ENCODE measurements at regions not wholly inside any gene's neighbourhood (a gene's known extent, or its start where the extent isn't known, plus 50 kb on each side); places are given as distances from the start of the nearest gene placed in this dataset.

DNA sequence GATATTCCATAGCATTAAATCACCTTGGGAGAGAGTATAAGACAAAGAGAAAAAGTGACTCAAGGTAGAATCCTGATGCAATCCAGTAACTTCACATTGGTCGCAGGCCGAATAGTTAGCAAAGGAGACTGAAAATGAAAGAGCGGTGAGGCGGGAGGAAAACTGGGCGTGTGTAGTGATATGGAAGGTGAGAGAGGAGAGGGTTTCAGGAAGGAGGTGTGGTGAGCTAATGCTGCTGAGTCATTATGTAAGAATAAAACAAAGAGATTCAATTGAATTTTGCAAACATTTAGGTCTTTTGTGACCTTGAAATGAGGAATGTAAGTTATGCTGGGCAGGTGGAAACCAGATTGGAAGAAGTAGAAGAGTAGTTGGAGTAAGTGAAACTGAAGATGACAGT, 235.3 kb downstream of the C3orf38 start:
- DNase-seq, result no peak
- H3K9me3 Mint-ChIP-seq, result no peaks in the 10 kb centered on the region
- ChIA-PET POLR2A (no interaction called here), CTCF (no interaction called here)
- no peak overlapping the region for H3K4me3 Mint-ChIP-seq
- H3K27ac Mint-ChIP-seq, result peak overlapping the region; percentile 20
- peaks cover 14% of the 10 kb centered on the region for H3K4me1 Mint-ChIP-seq
- no peaks in the 10 kb centered on the region for H3K27me3 Mint-ChIP-seq
- H3K36me3 Mint-ChIP-seq (ENCODE audit: low read depth), result no peaks in the 10 kb centered on the region

DNA sequence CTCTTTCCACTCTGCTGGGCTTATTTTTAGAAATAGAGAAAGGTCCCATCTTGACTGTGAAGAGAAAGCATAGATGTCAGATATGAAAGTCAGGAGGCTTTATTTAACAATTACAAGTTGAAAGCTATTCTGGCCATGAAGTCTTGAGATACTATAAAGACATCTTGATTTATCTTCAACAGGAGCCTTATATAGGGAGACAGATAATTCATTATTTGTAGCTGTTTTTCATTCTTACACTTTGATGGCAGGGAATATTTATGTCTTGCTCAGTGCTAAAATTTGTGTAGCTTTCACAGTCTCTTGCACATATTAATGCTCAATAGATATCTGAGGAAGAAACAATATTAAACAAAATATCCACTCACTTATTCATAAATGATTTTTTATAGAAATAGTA, 248.8 kb downstream of the C3orf38 start:
- no peaks in the 10 kb centered on the region for H3K9me3 Mint-ChIP-seq
- H3K36me3 Mint-ChIP-seq (ENCODE audit: low read depth), result no peaks in the 10 kb centered on the region
- no peak for DNase-seq
- POLR2A ChIA-PET, result no interaction called here
- CTCF ChIA-PET, result no interaction called here
- H3K27ac Mint-ChIP-seq, result no peak overlapping the region
- H3K4me3 Mint-ChIP-seq, result no peak overlapping the region
- no peaks in the 10 kb centered on the region for H3K27me3 Mint-ChIP-seq
- H3K4me1 Mint-ChIP-seq, result no peaks in the 10 kb centered on the region

DNA sequence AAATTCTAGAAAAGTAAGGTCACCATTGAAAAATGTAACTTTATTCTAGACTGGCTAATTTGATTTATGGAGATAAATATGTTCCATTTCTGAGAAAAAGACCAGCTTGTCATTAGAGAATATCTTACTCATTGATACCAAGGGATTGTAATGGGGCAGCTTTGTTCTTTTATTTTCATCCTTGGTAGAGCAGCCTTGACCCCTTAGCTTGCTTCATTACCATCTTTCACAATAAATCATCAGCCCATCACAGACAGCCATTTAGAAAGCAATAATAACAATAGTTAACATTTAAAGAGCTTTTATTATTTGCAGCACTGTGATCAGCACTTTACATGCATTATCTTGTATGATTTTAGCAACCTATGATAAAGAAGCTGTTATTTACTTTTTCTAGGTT, 253.6 kb downstream of the C3orf38 start:
- H3K4me3 Mint-ChIP-seq, result no peak overlapping the region
- no peaks in the 10 kb centered on the region for H3K27me3 Mint-ChIP-seq
- no peaks in the 10 kb centered on the region for H3K9me3 Mint-ChIP-seq
- H3K36me3 Mint-ChIP-seq (ENCODE audit: low read depth), result no peaks in the 10 kb centered on the region
- no peak for DNase-seq
- no peak overlapping the region for H3K27ac Mint-ChIP-seq
- ChIA-PET POLR2A (no interaction called here), CTCF (no interaction called here)
- H3K4me1 Mint-ChIP-seq, result peaks cover 2% of the 10 kb centered on the region

DNA sequence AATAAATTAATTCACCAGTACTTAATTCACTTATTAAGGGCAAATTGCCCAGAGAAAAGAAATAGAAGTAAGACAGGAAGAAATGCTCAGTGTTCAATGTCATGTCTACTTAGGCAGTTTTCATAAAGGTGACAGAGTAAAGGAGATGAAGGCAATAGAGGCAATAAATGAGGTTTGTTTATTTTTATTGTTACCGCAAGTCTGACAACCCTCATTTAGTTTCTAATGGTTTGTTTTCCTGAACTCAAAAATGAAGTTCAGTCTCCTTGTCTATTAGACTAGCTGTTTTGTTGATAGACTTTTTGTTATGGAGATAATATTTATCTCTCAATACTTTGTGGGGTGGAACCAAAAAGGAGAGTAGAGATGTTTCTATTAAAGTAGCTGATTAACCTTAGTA, 258.3 kb downstream of the C3orf38 start:
- CTCF ChIA-PET, result no interaction called here

DNA sequence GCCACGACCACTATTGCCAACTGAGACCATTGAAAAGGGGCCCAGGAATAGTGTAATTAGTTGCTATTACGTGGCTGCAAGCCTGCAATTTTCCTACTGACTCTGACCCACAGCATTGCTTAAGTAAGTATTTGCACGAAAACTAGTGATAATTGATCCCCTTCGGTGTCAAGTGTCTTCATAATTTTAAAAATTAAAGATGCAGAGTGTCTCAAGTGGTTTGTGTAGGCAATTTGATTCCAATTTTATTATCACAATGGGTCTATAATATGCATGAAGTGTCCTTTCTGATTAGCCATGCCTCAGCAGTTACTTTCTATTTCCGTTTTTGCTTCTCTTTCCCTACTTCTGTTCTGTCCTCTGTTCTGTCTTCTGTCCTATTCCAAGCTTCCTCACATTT, 259.2 kb downstream of the C3orf38 start:
- Mint-ChIP-seq H3K36me3 (ENCODE audit: low read depth) (no peaks in the 10 kb centered on the region), H3K27ac (no peak overlapping the region), H3K27me3 (no peaks in the 10 kb centered on the region), H3K4me1 (peaks cover 14% of the 10 kb centered on the region), H3K4me3 (no peak overlapping the region), H3K9me3 (peaks cover 2% of the 10 kb centered on the region)
- ChIA-PET CTCF (no interaction called here), POLR2A (no interaction called here)
- DNase-seq, result no peak

More for the DNA sequence above, 258.3 kb downstream of the C3orf38 start:
- Mint-ChIP-seq H3K4me1 (peaks cover 14% of the 10 kb centered on the region), H3K4me3 (no peak overlapping the region), H3K27ac (no peak overlapping the region), H3K9me3 (peaks cover 2% of the 10 kb centered on the region), H3K27me3 (no peaks in the 10 kb centered on the region), H3K36me3 (ENCODE audit: low read depth) (no peaks in the 10 kb centered on the region)
- no peak for DNase-seq
- POLR2A ChIA-PET, result no interaction called here

DNA sequence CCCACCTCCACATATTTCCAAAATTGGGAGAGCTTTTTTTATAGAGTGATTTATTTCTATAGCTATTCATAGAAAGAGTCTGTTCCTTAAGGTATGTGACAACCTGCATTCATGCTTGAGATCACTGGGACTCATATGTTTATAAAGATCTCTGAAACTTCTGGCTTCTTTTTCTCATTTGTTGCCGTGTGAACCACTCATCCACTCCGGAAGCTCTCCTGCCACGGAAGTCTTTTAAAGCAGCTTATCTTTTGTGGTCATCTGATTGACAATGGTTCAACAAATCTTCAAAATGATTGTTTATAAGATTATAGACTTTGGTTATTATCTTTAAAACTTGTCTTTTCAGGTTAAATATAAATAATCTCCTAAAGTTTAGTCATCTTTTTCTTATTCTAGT, 260.5 kb downstream of the C3orf38 start:
- POLR2A ChIA-PET, result no interaction called here
- peak; percentile 35 for DNase-seq
- Mint-ChIP-seq H3K4me3 (no peak overlapping the region), H3K27ac (peak overlapping the region; percentile 57), H3K27me3 (no peaks in the 10 kb centered on the region), H3K4me1 (peaks cover 14% of the 10 kb centered on the region), H3K36me3 (ENCODE audit: low read depth) (no peaks in the 10 kb centered on the region), H3K9me3 (peaks cover 2% of the 10 kb centered on the region)
- CTCF ChIA-PET, result no interaction called here

DNA sequence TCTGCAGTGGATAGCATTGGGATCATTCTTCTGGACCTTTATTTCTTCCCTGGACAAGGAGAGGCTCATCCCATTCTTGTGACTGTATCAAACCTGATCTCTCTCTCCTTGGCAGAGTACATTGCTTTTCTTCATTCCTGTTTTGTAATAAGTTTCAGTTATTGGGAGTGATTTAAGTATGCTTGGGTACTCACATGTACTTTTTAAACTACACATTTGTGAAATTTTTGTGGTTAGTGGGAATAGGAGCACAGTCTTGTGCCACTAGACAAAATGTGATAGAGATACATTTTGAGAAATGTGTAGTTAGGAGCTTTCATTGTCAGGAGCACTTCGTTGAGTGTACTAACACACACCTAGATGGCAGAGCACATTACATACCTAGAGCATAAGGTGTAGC, 262.6 kb downstream of the C3orf38 start:
- Mint-ChIP-seq H3K4me1 (peaks cover 12% of the 10 kb centered on the region), H3K36me3 (ENCODE audit: low read depth) (no peaks in the 10 kb centered on the region), H3K27me3 (no peaks in the 10 kb centered on the region), H3K9me3 (peaks cover 2% of the 10 kb centered on the region), H3K27ac (no peak overlapping the region), H3K4me3 (no peak overlapping the region)
- POLR2A ChIA-PET, result no interaction called here
- CTCF ChIA-PET, result no interaction called here
- no peak for DNase-seq

DNA sequence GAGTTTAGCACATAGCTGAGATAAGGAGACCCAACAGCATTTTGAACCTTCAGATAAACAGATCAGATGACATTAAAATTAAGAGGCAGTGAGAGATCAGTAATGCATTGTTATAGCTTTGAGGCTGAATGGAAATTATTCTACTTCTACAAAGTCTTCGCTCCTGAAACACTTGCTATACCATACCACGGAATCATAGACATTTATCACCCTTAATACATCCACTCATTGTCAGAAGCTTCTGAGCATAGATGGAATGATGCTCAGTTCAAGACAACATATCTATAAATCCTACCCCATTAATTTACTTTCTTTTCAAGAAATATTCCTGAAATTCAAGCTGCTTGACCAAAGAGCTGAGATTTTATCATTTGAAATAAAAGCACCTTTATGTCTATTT, 266.7 kb downstream of the C3orf38 start:
- DNase-seq, result no peak
- POLR2A ChIA-PET, result no interaction called here
- Mint-ChIP-seq H3K36me3 (ENCODE audit: low read depth) (no peaks in the 10 kb centered on the region), H3K9me3 (no peaks in the 10 kb centered on the region), H3K4me3 (no peak overlapping the region), H3K27ac (no peak overlapping the region), H3K27me3 (no peaks in the 10 kb centered on the region), H3K4me1 (no peaks in the 10 kb centered on the region)
- CTCF ChIA-PET, result no interaction called here

DNA sequence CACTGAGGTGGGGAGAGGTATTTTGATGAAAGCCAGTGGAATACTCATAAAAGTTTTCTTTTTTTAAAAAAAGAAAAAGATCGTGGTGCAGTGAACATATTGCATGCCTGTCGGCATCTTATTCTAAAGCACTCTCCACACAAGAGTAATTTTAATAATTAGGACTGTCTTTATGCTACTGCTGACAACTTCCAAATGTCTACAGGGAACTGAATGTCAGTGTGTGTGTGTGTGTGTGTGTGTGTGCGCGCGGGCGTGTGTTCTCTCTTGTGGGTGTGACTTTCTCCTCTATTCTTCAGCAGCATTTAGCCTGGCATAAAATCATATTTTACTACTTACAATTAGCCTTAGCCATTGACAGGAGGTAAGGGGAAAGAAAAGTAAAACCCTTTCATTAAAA, 268.5 kb downstream of the C3orf38 start:
- no peak for DNase-seq
- H3K36me3 Mint-ChIP-seq (ENCODE audit: low read depth), result no peaks in the 10 kb centered on the region
- ChIA-PET CTCF (no interaction called here), POLR2A (no interaction called here)
- no peaks in the 10 kb centered on the region for H3K4me1 Mint-ChIP-seq
- no peak overlapping the region for H3K27ac Mint-ChIP-seq
- H3K27me3 Mint-ChIP-seq, result no peaks in the 10 kb centered on the region
- H3K4me3 Mint-ChIP-seq, result no peak overlapping the region
- no peaks in the 10 kb centered on the region for H3K9me3 Mint-ChIP-seq

DNA sequence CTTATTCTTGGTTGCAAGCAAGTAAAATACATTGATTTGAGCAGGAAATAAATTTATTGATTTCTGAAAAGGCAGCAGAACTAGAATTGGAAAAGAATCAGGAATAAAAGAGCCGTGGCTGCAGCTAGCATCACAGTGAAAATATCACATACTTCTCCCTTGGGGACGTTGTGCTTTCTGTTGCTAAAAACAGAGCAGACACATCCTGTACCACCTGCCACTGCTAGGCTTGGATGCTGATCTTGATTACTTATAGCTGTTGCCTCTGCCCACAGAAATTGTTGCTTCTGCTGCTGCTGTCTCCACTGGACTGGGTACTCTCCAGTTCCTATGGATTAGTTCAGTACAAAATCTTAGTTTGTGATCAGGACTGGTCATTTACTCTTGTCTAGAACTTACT, 283.8 kb downstream of the C3orf38 start:
- Mint-ChIP-seq H3K9me3 (no peaks in the 10 kb centered on the region), H3K27me3 (no peaks in the 10 kb centered on the region), H3K4me1 (no peaks in the 10 kb centered on the region), H3K36me3 (ENCODE audit: low read depth) (no peaks in the 10 kb centered on the region), H3K4me3 (no peak overlapping the region), H3K27ac (no peak overlapping the region)
- ChIA-PET POLR2A (no interaction called here), CTCF (no interaction called here)
- no peak for DNase-seq

DNA sequence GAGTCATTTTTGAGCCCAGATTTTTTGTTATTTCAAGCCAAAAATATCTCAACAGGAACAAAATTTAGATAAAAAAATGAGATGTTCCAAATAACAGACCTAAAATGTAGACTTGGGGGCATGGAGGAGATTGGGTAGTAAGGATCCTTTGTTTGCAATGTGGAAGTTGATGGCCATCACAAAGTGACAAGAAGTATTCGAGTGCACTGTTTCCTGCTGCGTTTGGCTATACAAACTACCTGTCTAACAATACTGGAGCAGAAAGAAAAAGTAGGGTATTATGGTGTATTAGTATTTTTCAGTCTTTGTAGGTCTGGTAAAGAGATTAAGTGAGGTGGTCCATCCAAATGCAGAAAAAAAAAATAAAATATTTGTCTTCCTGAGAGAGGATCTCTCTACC, 284.2 kb downstream of the C3orf38 start:
- Mint-ChIP-seq H3K4me3 (no peak overlapping the region), H3K4me1 (no peaks in the 10 kb centered on the region), H3K9me3 (no peaks in the 10 kb centered on the region), H3K27ac (no peak overlapping the region), H3K36me3 (ENCODE audit: low read depth) (no peaks in the 10 kb centered on the region), H3K27me3 (no peaks in the 10 kb centered on the region)
- DNase-seq, result no peak
- CTCF ChIA-PET, result no interaction called here
- POLR2A ChIA-PET, result no interaction called here

DNA sequence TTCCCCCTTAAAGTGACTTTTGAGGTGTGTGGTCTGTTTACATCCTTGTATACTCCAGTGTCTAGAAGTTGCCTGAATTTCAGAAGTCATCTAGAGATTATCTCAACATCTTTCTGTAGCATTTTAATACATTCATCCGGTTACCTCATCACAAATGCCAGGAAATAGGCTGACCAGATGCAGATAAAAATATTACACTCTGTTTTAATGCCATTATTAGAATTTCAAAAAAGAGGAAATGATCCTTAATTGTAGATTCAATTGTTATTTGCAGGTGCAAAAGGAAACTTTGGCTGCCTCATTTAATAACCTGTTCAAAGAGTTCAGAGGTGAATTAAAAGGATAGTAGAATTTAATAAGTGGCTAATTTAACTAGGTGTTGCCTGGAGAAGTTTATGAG, 290.9 kb downstream of the C3orf38 start:
- Mint-ChIP-seq H3K4me3 (no peak overlapping the region), H3K9me3 (no peaks in the 10 kb centered on the region), H3K36me3 (ENCODE audit: low read depth) (no peaks in the 10 kb centered on the region), H3K27ac (no peak overlapping the region), H3K4me1 (no peaks in the 10 kb centered on the region), H3K27me3 (no peaks in the 10 kb centered on the region)
- no peak for DNase-seq
- POLR2A ChIA-PET, result no interaction called here
- CTCF ChIA-PET, result no interaction called here

DNA sequence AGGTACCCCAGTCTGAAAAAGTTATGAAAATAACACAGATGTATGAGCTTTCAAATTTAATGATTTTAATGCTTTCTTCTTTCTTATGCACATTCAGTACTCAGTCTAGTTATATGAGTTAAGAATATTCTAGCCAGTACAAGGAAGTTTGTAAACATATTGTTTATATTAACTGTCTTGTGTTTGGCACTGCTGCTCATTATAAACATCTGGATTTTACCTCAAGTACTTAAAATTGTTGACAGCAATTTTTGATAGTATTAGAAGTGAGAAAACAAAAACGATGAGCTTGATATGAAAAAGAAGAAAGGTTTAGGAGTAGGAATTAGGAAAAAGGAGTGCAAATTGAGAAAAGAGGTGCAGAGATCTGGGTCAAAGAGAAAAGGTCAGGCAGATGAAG, 293.3 kb downstream of the C3orf38 start:
- H3K9me3 Mint-ChIP-seq, result no peaks in the 10 kb centered on the region
- no peak overlapping the region for H3K4me3 Mint-ChIP-seq
- no peaks in the 10 kb centered on the region for H3K27me3 Mint-ChIP-seq
- POLR2A ChIA-PET, result no interaction called here
- no peak overlapping the region for H3K27ac Mint-ChIP-seq
- no peaks in the 10 kb centered on the region for H3K4me1 Mint-ChIP-seq
- no peak for DNase-seq
- no peaks in the 10 kb centered on the region for H3K36me3 Mint-ChIP-seq (ENCODE audit: low read depth)
- CTCF ChIA-PET, result no interaction called here

DNA sequence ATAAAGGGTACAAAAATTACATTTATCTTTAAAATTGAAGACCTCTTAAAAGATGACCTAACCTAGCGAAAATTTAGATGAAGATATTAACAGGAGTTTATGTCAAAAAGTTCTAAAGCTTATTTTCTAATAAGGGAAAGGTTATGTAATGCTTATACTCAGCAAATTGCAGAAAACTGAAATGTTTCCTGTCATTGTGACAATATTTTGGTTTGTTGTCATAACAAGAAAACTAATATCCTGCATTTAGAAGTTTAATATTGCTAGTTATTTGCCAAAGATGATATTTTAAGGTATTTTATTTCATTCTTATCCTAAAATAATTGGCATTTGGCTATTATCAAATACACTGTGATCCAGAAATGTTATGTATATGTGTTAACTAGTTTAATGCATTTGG, 294.5 kb downstream of the C3orf38 start:
- Mint-ChIP-seq H3K27ac (no peak overlapping the region), H3K4me1 (no peaks in the 10 kb centered on the region), H3K36me3 (ENCODE audit: low read depth) (no peaks in the 10 kb centered on the region), H3K4me3 (no peak overlapping the region), H3K27me3 (no peaks in the 10 kb centered on the region), H3K9me3 (no peaks in the 10 kb centered on the region)
- no peak for DNase-seq
- ChIA-PET CTCF (no interaction called here), POLR2A (no interaction called here)

DNA sequence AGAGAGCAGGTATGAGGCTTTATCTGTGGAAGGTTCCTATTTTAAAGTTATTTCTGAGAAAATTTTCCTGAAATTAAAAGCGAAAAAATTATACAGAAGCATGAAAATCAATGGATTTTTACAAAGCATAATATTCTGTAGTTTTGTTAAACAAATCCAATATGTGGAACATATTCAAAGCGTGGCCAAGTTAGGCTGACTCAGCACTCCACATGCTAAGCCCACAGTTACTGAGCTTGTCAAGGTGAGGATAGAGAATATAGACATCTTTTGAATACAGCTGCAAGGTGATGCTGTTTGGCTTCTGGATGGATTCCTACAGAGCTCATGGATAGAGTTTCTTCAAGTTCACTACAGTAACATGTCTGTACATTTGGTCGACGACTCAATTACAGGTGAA, 302.5 kb downstream of the C3orf38 start:
- CTCF ChIA-PET, result no interaction called here
- POLR2A ChIA-PET, result no interaction called here
- H3K27me3 Mint-ChIP-seq, result no peaks in the 10 kb centered on the region
- no peak for DNase-seq
- H3K36me3 Mint-ChIP-seq (ENCODE audit: low read depth), result no peaks in the 10 kb centered on the region
- H3K9me3 Mint-ChIP-seq, result no peaks in the 10 kb centered on the region
- H3K27ac Mint-ChIP-seq, result no peak overlapping the region
- no peak overlapping the region for H3K4me3 Mint-ChIP-seq
- H3K4me1 Mint-ChIP-seq, result no peaks in the 10 kb centered on the region

All from activated CD4-positive, alpha-beta T cell treated with anti-CD3 and anti-CD28 coated beads, Interleukin-2, amount 10 ng/mL, durations not matched to agents 7 days and 5 days (primary cell).